NCI-H1105 (cell line): ENCODE measurements at regions not wholly inside any gene's neighbourhood (a gene's known extent, or its start where the extent isn't known, plus 50 kb on each side); places are given as distances from the start of the nearest gene placed in this dataset.
"Not testable (repeated sequence)": the region's sequence is repeated elsewhere in the genome, so short reads cannot be mapped to it uniquely, and the experiment has no call there.

Experiments
- DNase-seq: peaks from one replicate; lab custom pipeline; 2025; lab: John Stamatoyannopoulos, UW

DNA sequence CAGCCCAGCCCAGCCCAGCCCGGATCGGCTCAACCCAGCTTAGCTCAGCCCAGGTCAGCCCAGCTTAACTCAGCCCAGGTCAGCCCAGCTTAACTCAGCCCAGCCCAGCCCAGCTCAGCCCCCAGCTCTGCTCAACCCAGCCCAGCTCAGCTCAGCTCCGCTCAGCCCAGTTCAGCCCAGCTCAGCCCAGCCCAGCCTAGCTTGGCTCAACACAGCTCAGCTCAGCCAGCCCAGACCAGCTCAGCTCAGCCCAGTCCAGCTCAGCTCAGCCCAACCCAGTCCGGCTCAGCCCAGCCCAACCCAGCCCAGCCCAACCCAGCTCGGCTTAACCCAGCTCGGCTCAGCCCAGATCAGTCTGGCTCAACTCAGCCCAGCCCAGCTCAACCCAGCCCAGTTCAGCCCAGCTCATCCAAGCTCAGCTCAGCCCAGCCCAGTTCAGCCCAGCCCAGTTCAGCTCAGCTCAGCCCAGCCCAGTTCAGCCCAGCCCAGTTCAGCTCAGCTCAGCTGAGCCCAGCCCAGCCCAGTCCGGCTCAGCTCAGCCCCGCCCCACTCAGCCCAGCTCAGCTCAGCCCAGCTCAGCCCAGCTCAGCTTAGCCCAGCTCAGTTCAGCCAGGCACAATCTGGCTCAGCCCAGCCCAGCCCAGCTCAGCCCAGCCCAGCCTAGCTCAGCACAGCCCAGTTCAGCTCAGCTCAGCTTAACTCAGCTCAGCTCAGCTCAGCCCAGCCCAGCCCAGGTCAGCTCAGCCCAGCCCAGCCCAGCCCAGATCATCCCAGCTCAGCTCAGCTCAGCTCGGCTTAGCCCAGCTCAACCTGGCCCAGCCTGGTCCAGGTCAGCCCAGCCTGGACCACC lies 331.7 kb downstream of the TMEM121 start:
- no peak for DNase-seq

DNA sequence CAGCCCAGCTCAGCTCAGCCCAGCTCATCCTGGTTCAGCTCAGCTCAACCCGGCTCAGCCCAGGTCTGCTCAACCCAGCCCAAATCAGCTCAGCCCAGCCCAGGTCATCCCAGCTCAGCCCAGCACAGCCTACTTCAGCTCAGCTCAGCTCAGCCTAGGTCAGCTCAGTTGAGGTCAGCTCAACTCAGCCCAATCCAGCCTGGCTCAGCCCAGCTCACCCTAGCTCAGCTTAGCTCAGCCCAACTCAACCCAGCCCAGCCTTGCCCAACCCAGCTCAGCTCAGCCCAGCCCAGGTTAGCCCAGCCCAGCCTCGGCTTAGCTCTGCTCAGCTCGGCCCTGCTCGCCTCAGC lies 332.3 kb downstream of the TMEM121 start:
- no peak for DNase-seq

DNA sequence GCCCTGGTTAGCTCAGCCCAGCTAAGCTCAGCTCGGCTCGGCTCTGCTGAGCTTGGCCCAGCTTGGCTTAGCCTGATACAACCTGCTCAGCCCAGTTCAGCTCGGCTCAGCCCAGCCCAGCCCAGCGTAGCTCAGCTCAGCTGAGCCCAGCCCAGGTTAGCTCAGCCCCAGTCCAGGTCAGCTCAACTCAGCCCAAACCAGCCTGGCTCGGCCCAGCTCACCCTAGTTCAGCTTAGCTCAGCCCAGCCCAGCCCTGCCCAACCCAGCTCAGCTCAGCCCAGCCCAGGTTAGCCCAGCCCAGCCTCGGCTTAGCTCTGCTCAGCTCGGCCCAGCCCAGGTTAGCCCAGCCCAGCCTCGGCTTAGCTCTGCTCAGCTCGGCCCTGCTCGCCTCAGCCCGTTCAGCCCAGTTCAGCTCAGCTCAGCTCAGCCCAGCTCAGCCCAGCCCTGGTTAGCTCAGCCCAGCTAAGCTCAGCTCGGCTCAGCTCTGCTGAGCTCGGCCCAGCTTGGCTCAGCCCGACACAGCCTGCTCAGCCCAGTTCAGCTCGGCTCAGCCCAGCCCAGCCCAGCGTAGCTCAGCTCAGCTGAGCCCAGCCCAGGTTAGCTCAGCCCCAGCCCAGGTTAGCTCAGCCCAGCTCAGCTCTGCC lies 332.8 kb downstream of the TMEM121 start:
- DNase-seq, result not testable (repeated sequence)

DNA sequence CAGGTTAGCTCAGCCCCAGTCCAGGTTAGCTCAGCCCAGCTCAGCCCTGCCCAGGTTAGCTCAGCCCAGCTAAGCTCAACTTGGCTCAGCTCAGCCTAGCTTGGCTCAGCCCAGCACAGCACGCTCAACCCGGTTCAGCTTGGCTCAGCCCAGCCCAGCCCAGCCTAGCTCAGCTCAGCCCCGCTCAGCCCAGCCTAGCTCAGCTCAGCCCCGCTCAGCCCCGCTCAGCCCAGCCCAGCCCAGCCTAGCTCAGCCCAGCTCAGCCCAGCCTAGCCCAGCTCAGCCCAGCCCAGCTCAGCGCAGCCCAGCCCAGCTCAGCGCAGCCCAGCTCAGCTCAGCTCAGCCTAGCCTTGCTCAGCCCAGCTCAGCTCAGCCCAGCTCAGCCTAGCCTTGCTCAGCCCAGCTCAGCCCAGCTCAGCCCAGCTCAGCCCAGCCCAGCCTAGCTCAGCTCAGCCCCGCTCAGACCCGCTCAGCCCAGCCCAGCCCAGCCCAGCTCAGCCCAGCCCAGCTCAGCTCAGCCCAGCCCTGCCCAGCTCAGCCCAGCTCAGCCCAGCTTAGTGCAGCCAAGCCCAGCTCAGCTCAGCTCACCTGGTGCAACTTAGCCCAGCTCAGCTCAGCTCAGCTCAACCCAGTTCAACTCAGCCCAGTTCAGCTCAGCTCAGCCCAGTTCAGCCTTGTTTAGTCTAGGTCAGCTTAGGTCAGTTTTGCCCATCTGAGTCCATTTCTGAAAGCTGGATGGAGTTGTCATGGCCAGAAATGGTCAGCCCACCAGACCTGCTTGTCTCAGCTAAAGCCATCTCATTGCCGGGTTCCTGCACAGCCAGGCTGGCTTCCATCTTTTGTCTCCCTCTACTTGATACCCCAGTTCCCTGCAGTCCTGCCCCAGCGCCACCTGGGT lies 333.6 kb downstream of the TMEM121 start:
- DNase-seq, result no peak

DNA sequence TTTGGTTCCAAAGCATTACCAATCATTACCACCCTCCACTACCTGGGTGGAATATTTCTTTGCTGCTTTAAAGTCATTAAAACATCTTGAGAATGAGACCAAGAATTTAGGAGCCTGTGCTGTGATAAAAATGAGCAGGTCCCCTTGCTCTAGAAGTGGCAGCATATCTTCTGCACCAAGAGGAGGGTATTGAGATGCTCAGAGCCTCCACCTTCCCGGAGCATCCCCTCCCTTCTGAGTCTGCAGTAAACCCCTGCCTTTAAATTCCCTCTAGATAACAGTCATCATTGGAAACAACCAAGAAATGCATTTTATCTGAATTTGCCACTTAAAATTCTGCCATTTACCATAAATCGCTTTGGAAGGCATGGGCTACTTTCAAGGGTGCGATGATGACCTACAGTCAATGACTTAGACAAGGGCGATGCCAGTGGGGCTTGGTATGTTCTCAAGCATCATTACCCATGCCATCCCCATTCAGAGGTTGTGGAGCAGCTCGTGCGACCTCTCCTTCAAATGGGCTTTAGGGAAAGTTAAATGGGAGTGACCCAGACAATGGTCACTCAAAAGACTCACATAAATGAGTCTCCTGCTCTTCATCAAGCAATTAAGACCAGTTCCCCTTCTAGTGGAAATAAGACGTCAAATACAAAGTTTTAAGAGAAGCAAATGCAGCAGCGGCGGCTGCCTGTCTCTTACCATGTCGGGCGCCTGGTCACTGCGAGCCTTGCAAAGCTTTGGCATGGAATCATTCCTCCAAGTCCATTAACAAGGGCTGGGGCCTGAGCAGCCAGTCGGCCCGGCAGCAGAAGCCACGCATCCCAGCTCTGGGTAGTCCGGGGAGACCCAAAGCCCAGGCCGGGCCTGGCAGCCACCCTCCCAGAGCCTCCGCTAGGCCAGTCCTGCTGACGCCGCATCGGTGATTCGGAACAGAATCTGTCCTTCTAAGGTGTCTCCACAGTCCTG lies 334.5 kb downstream of the TMEM121 start:
- DNase-seq, result no peak

DNA sequence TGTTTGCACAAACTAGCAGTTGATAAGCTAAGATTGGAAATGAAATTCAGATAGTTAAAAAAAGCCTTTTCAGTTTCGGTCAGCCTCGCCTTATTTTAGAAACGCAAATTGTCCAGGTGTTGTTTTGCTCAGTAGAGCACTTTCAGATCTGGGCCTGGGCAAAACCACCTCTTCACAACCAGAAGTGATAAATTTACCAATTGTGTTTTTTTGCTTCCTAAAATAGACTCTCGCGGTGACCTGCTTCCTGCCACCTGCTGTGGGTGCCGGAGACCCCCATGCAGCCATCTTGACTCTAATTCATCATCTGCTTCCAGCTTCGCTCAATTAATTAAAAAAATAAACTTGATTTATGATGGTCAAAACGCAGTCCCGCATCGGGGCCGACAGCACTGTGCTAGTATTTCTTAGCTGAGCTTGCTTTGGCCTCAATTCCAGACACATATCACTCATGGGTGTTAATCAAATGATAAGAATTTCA lies 335.6 kb downstream of the TMEM121 start:
- no peak for DNase-seq

DNA sequence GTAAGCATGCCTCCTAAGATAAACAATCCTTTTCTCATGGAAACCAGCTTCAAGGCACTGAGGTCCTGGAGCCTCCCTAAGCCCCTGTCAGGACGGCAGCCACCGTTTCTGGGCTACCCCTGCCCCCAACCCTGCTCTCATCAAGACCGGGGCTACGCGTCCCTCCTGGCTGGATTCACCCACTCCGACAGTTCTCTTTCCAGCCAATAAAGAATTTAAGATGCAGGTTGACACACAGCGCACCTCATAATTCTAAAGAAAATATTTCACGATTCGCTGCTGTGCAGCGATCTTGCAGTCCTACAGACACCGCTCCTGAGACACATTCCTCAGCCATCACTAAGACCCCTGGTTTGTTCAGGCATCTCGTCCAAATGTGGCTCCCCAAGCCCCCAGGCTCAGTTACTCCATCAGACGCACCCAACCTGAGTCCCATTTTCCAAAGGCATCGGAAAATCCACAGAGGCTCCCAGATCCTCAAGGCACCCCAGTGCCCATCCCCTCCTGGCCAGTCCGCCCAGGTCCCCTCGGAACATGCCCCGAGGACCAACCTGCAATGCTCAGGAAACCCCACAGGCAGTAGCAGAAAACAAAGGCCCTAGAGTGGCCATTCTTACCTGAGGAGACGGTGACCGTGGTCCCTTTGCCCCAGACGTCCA lies 336.3 kb downstream of the TMEM121 start:
- no peak for DNase-seq

DNA sequence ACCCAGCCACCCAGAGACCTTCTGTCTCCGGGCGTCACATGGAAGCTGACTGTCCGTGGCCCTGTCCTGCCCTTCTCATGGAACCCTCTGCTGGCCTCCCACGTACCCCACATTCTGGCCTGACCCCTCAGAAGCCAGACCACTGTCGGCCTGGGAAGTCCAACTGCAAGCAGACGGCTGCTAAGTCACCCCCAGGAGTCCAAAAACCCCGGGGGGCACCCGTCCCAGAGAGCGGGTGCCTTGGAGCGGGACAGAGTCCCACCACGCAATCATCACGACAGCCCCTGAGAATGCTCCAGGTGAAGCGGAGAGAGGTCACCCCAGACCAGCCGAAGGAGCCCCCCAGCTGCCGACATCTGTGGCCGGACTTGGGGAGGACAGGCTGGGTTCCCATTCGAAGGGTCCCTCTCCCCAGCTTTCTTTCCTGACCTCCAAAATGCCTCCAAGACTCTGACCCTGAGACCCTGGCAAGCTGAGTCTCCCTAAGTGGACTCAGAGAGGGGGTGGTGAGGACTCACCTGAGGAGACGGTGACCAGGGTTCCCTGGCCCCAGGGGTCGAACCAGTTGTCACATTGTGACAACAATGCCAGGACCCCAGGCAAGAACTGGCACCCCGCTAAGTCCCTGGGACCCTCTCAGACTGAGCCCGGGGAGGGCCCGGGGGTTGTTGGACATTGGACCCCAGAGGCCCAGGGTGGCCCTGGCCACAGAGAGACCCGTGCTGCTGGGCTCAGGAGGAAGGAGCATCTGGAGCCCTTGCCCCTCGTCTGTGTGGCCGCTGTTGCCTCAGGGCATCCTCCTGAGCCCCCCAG lies 337.1 kb downstream of the TMEM121 start:
- no peak for DNase-seq

DNA sequence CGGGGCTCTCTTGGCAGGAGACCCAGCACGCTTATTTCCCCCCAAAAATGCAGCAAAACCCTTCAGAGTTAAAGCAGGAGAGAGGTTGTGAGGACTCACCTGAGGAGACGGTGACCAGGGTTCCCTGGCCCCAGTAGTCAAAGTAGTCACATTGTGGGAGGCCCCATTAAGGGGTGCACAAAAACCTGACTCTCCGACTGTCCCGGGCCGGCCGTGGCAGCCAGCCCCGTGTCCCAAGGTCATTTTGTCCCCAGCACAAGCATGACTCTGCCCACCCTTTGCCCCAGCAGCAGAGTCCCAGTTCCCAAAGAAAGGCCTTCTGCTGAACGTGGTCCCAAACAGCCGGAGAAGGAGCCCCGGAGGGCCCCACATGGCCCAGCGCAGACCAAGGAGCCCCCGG lies 337.7 kb downstream of the TMEM121 start:
- no peak for DNase-seq

DNA sequence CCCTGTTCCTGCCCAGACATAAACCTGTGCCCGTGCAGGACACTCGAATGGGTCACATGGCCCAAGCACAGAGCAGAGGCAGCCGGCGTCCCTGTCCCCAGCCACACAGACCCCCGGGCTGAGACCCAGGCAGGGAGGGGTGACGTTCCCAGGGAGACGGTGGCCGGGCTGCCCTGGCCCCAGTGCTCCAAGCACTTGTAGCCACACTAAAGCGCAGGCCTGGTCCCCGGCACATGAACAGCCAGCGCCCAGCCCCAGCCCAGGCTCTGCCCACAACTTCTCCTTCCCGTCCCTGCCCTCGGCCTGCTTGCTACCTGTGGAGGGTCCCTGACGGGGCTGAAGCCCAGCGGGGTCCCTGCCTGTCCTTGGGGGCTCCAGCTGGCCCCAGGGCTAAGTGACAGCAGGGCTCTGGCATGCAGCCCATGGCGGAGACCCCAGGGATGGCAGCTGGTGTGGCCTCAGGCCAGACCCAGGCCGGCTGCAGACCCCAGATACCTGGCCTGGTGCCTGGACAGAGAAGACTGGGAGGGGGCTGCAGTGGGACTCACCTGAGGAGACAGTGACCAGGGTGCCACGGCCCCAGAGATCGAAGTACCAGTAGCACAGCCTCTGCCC lies 338.4 kb downstream of the TMEM121 start:
- no peak for DNase-seq

DNA sequence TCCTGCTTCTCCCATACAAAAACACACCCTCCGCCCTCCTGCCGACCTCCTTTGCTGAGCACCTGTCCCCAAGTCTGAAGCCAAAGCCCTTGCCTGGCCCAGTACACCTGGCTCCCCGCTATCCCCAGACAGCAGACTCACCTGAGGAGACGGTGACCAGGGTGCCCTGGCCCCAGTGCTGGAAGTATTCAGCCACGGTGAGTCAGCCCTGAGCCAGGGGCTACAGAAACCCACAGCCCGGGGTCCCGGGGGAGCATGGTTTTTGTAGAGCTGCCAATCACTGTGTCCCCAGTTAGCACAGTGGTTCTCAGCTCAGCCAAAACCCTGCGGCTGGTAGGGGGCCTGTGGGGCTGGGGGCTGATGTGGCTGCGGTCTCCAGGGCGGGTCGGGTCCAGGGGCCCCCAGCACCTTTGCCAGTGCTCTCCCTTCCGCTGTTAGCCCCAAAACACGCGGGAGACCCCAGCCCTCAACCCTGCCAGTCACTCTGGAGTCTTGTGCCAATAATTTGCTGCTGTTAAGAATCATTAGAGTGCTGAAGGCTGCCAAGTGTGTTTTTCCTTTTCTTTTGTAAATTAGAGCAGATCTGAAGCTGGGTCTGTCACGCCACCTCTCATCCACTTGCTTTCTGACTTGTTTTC lies 339.0 kb downstream of the TMEM121 start:
- no peak for DNase-seq

DNA sequence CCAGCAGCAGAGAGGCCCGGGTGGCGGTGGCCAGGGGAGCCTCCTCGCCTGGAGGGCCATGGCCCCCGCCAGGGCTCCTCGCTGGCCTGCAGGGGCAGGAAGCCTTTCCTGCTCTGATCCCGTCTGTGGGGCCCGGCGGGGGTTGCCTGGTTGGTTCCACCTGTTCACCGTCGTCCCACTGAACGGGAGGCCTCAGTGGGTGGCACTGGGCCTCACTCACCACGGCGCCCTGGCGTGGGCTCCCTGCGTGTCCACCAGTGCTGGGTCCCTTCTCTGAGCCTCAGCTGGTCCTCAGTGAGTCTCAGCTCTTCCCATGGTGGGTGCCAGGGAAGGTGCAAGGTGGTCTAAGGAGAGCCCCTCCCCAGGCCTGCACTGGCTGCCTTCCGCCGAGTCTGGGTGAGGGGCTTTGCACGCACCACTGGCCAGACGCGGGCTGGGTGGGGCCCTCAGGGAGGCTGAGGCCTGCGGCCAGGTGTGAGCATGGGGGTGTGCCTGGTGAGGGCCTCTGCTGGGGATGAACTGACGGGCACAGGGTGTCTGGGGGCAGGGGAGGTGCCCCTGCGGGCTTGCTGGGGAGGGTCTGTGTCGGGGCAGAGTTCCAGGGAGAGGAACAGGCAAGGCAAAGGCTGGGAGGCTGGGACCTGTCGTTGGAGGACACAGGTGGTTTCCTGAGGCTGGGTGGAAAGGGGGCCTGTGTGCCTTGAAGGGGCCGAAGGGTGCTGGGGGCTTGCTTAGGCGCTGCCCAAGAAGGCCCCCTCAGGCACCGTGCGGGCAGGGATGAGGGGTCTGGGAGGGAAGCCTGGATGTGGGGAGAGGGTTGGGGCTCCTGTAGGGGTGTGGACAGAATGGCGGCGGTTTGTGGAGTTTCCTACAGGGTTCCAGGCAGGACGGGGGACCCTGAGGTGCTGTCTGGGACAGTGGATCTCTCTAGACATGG lies 339.8 kb downstream of the TMEM121 start:
- no peak for DNase-seq

DNA sequence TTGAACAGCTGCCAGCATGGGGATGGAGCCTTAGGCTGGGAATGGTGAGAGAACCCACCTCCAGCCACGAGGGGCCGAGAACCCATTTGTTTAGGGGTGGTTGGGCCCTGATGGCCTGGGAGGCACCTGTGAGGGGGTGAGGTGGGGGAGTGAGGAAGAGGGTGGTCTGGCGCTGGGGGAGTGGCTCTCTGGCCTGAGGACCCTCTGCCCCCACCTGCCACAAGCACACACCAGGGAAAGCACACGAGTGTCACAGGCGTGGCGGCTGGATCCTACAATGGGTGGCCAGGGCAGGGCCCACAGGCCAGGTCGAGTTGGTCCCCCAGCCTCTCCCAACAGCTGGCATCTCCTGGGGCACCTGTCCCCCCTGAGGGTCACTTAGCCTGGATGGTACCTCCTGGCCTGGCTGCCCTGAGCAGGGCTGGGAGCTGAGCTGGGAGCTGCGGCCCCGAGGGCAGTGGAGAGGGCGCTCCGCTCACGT lies 340.5 kb downstream of the TMEM121 start:
- no peak for DNase-seq

DNA sequence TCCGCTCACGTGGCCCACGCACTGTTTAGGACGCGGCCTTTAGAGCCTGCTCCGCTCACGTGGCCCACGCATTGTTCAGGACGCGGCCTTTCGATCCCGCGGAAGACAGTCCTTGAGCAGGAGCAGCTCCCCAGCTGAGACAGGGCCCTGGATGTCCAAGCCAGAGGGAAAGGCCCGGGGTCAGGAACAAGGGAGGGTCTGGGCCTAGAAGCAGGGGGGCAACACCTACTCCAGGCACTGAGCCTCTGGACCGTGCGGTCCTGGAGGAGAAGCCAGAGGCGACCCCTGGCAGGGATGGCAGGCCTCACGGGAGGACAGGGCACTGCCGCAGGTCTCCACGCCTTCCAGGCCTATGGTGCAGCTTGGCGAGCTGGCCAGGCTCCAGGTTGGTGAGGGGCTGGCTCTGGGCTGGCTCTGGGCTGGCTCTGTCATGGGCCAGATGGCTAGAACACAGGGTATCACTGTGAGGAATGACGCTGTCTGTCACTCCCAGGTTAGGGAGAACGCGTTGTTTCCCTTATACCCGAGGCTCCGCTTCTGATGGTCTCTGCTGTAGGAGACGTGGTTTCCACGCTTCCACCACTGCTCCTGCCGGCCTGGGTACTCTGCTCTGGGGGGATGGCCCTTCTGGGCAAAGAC lies 341.7 kb downstream of the TMEM121 start:
- DNase-seq, result no peak

DNA sequence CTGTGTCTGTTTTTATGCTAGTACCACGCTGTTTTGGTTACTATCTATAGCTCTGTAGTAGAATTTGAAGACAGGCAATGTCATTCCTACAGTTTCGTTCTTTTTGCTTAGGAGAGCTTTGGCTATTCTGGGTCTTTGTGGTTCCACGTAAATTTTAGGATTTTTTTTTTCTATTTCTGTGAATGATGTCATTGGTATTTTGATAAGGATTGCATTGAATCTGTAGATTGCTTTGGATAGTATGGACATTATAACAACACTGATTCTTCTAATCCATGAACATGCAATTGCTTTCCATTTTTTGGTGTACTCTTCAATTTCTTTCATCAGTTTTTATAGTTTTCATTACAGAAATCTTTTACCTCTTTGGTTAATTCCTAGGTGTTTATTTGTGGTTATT lies 345.2 kb downstream of the TMEM121 start:
- no peak for DNase-seq

DNA sequence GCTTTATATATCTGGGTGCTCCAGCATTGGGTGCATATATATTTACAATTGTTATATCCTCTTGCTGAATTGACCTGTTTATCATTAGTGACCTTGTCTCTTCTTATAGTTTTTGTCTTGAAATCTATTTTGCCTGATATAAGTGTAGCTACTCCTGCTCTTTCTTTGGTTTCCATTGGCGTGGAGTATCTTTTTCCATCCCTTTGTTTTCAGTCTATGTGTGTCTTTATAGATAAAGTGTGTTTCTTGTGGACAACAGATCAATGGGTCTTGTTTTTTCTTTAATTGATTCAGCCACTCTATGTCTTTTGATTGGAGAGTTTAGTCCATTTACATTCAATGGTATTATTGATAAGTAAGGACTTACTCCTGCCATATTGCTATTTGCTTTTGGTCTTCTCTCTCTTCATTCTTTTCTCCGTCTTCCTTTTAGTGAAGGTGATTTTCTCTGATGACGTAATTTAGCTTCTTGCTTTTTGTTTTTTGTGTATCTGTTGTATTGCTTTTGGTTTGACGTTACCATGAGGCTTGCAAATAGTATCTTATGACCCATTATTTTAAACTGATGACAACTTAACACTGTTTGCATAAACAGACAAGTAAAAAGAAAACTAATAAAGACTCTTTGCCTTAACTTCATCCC lies 347.6 kb downstream of the TMEM121 start:
- DNase-seq, result no peak

DNA sequence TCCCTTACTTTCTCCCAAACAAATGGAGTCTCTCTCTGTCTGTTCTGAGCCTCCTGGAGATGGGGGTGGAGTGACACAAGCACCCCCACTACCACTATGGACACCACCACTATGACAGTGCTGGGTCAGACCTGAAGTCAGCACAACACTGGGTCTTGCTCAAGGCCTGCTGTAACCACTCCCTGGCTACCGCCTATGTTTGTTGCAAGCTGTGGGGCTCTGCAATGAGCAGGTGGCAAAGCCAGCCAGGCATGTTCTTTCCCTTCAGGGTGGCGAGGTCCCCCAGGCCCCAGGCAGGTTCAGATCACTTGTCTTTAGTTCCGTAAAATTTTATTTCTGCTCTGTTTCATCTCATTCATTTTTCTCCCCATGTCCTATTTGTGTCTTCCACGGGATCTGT lies 349.8 kb downstream of the TMEM121 start:
- no peak for DNase-seq
